HUES64 (cell line): ENCODE measurements at regions not wholly inside any gene's neighbourhood (a gene's known extent, or its start where the extent isn't known, plus 50 kb on each side); places are given as distances from the start of the nearest gene placed in this dataset.

ENCODE experiments used
- H3K27ac ChIP-seq: 2 replicates; pipeline ENCODE4 v1.7.0; 2013; ENCODE audit warnings: low read depth, low read length, inconsistent platforms
- H3K27me3 ChIP-seq: 2 replicates; pipeline ENCODE4 v1.6.1; 2013; ENCODE audit warnings: mild to moderate bottlenecking, low read length; ENCODE audit not compliant: insufficient read depth
- H3K36me3 ChIP-seq: 2 replicates; pipeline ENCODE4 v1.6.1; 2013; ENCODE audit warnings: mild to moderate bottlenecking, low read length; ENCODE audit not compliant: insufficient read depth
- H3K4me1 ChIP-seq: 2 replicates; pipeline ENCODE4 v1.6.1; 2013; ENCODE audit warnings: mild to moderate bottlenecking, low read length, moderate library complexity; ENCODE audit not compliant: insufficient read depth
- H3K4me3 ChIP-seq: 2 replicates; pipeline ENCODE4 v1.5.1; 2013; ENCODE audit warnings: mild to moderate bottlenecking, low read length, moderate library complexity
- H3K9ac ChIP-seq: 2 replicates; pipeline ENCODE4 v1.6.1; 2013; ENCODE audit warnings: mild to moderate bottlenecking, low read depth, low read length
- H3K9me3 ChIP-seq: 2 replicates; pipeline ENCODE4 v1.6.1; 2013; ENCODE audit warnings: low read depth, low read length; ENCODE audit not compliant: insufficient read depth
- WGBS: fragments of 150-250, 120-280 bp; methylation state at CpG from one replicate; pipeline ENCODE4 v1.1.7; 2013; ENCODE audit warnings: missing lambda C conversion rate; 5-methylcytosine and 5-hydroxymethylcytosine counted together

DNA sequence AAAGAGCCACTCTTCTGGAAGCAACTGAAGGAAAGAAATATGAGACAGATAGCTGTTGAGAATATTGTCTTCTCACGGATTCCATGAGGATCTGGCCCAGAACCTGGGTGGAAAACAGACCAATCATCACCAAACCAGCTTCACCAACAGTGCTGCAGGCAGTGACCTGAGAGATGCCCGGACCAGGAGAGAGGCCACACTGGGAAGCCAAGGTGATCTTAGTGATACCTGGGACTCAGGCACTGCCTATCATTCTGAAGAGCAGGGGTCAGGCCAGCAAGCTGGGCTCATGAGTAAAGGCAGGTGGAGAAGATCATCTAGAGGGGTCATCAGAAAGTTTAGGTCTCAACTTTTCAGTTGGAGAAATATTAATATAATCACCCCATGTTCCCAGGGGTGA is 595.8 kb upstream of the CADM1 start:
- WGBS: 91% methylated on average over 2 of the region's 2 CpGs
- Histone ChIP-seq H3K36me3 (no peaks in the 10 kb centered on the region), H3K9me3 (no peaks in the 10 kb centered on the region), H3K4me3 (no peak overlapping the region), H3K4me1 (no peaks in the 10 kb centered on the region), H3K27ac (no peak overlapping the region), H3K9ac (no peak overlapping the region), H3K27me3 (peaks cover 72% of the 10 kb centered on the region)

DNA sequence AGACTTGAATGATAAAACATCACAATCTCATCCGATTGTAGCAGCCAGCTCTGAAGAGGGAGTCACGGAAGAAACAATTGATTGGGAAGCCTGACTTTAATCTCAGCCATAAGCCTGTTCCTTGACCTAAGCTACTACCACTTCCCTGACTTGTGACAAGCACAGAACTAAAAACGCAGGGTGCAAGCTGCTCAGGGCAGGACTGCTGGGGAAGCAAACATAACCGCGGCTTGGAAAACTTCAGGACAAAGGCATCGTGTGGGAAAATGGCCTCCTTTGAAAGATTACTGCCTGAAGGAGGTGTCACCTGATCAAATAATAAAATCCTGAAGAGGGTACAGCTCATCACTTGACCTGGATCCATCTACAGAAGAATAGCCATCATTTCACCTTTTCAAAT is 595.3 kb upstream of the CADM1 start:
- no peaks in the 10 kb centered on the region for H3K4me1 ChIP-seq
- no peak overlapping the region for H3K4me3 ChIP-seq
- 94% methylated on average over 6 of the region's 6 CpGs for WGBS
- no peaks in the 10 kb centered on the region for H3K36me3 ChIP-seq
- peaks cover 69% of the 10 kb centered on the region for H3K27me3 ChIP-seq
- no peak overlapping the region for H3K27ac ChIP-seq
- H3K9ac ChIP-seq: no peak overlapping the region
- no peaks in the 10 kb centered on the region for H3K9me3 ChIP-seq

GRCh38 chr11:116096272-116096995 is 592.2 kb upstream of the CADM1 start:
- no peak overlapping the region for H3K27ac ChIP-seq
- H3K27me3 ChIP-seq: peaks cover 38% of the 10 kb centered on the region
- no peak overlapping the region for H3K4me3 ChIP-seq
- no peak overlapping the region for H3K9ac ChIP-seq
- WGBS: 91% methylated on average over 12 of the region's 12 CpGs
- H3K36me3 ChIP-seq: no peaks in the 10 kb centered on the region
- H3K4me1 ChIP-seq: no peaks in the 10 kb centered on the region
- H3K9me3 ChIP-seq: no peaks in the 10 kb centered on the region

DNA sequence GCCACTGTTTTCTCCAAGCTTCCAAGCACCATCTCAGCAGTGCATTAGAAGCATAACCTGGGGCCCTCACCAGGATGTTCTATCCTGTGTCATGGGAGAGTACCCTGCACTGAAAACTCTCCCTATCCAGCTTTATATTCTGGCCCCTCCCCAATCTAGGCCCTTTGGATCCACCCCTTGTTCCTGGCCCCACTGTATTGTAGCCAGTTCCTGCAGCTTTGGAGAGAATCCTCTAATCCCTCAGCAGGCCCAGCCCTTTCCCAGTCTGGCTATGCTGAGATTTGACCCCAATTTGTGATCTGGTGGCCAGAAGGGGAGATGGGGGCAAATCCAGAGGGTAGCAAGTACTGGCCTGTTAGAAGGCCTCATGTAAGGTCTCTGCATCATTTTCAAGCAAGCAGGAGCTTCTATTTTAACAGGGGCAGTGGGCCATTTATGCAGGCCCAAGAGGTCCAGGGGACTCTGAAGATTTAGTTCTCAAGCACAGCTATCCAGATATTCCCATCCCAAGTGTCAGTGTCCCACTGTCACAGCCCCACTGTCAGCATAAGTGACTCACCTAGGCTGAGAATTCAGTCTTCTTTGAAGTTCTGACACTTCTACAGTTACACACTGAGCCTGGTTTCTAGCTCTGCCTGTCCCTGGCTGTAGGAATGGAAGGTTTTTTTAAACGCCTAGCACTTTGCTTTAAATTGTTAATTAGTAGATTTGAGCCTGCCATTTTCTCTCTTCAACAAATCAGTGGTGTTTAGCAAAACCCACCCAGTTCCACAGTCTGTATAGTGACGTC is 589.5 kb upstream of the CADM1 start:
- H3K27me3 ChIP-seq: peaks cover 24% of the 10 kb centered on the region
- 78% methylated on average over 1 of the region's 2 CpGs for WGBS

DNA sequence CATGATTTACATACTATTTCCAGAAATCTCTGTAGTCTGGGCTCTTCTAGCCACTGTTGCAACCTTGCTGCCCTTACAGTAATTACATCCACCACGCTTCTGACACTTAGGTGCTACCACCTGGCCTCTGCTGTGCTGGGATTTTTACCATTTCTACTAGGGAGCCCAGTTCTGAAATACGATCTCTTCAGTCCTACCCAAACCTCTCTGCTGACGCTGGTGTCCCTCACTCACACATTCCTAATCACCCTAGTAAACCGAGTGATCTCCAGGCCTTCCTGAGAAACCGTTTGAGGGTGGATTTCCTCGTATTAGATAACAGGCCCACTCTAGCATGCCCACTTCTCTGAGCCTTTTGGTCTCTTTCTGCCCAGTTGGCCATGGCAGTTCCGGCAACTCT is 588.9 kb upstream of the CADM1 start:
- H3K9me3 ChIP-seq: no peaks in the 10 kb centered on the region
- no peaks in the 10 kb centered on the region for H3K4me1 ChIP-seq
- WGBS: 82% methylated on average over 7 of the region's 7 CpGs
- H3K9ac ChIP-seq: no peak overlapping the region
- no peaks in the 10 kb centered on the region for H3K36me3 ChIP-seq
- no peak overlapping the region for H3K4me3 ChIP-seq
- H3K27ac ChIP-seq: no peak overlapping the region
- peaks cover 24% of the 10 kb centered on the region for H3K27me3 ChIP-seq

More for the DNA sequence above, 589.5 kb upstream of the CADM1 start:
- Histone ChIP-seq H3K9me3 (no peaks in the 10 kb centered on the region), H3K4me3 (no peak overlapping the region), H3K4me1 (no peaks in the 10 kb centered on the region), H3K36me3 (no peaks in the 10 kb centered on the region), H3K27ac (no peak overlapping the region), H3K9ac (no peak overlapping the region)

DNA sequence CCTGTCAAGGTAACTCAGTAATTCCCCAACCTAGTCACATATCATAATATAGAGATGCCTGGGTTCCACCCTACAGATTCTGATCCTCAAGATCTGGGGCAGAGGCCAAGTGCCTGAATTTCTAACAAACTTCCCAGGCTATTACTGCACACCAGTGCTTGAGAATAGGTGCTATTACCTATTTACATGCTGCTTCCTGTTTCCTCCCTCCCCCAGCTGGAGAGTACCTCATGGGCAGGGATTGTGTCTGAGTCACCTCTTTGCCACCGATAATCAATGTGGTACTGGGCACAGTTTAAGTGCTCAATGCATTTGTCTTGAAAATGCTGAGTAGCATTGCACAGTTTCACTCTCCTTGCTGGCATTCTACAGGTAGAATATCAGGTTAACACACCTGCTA is 582.2 kb upstream of the CADM1 start:
- H3K27ac ChIP-seq: no peak overlapping the region
- H3K27me3 ChIP-seq: no peaks in the 10 kb centered on the region
- H3K9ac ChIP-seq: no peak overlapping the region
- H3K9me3 ChIP-seq: no peaks in the 10 kb centered on the region
- 58% methylated on average over 1 of the region's 1 CpG for WGBS
- no peaks in the 10 kb centered on the region for H3K36me3 ChIP-seq
- no peak overlapping the region for H3K4me3 ChIP-seq
- peaks cover 8% of the 10 kb centered on the region; the same call in 1 of the 2 replicates for H3K4me1 ChIP-seq

DNA sequence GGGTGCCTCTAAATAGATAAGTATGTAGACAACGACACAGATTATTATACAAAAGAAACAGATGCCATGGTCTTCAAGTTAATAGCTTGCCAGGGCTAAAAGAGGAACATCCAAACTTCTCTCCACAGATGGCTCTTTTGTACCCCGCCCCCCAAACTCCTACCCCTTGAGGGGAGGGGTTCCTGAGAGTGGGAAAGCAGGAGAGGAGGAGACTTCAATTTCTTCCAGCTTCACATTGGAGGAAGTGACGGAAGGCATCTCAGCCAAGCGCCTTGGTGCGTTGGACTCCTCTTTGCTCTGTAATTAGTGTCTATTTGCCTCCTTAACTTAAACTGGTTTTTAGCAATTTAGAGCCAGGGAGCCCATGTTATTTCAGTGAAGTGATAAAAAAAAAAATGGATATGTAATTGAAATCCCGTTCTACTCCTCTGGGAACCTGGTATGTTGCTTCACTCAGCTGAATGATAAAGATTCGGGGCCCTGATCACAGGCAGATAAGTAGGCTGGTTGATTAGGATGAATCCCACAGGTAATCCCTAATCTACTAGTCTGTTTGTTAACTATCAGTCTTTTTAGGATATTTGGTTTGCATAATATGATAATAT is 580.9 kb upstream of the CADM1 start:
- Histone ChIP-seq H3K4me3 (no peak overlapping the region), H3K36me3 (no peaks in the 10 kb centered on the region), H3K9me3 (no peaks in the 10 kb centered on the region), H3K27me3 (0 out of 2 replicates have a peak, but pooled peaks cover 3% of the 10 kb centered on the region), H3K9ac (no peak overlapping the region), H3K4me1 (peaks cover 8% of the 10 kb centered on the region; the same call in 1 of the 2 replicates), H3K27ac (no peak overlapping the region)
- 93% methylated on average over 6 of the region's 7 CpGs for WGBS

DNA sequence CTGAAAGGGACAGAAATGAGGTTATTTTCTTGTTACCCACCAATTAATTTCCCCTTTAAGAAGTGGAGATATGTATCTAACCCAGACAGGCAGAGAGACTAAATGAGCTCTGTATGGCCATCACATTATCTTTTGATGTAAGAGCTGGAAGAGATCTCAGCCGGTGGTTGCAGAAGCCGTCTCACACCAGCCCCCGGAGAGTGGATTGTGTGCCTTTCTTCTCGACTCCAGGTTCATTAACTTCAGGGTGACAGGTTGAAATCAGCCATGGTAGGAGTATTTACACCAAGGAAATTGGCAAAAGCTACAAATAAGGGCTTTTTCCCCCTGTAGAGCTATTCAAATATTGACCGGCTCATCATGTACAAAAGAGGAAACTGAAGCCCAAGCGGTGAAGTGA is 580.3 kb upstream of the CADM1 start:
- Histone ChIP-seq H3K9me3 (no peaks in the 10 kb centered on the region), H3K27me3 (0 out of 2 replicates have a peak, but pooled peaks cover 3% of the 10 kb centered on the region), H3K27ac (no peak overlapping the region), H3K9ac (no peak overlapping the region), H3K4me1 (peaks cover 8% of the 10 kb centered on the region; the same call in 1 of the 2 replicates), H3K36me3 (no peaks in the 10 kb centered on the region), H3K4me3 (no peak overlapping the region)
- WGBS: 82% methylated on average over 6 of the region's 6 CpGs

- WGBS: 97% methylated on average over 5 of the region's 5 CpGs
- H3K27me3 ChIP-seq: 0 out of 2 replicates have a peak, but pooled peaks cover 3% of the 10 kb centered on the region
- H3K36me3 ChIP-seq: no peaks in the 10 kb centered on the region
- no peak overlapping the region for H3K4me3 ChIP-seq
- no peaks in the 10 kb centered on the region for H3K9me3 ChIP-seq
- H3K9ac ChIP-seq: no peak overlapping the region
- H3K4me1 ChIP-seq: peaks cover 8% of the 10 kb centered on the region; the same call in 1 of the 2 replicates
- H3K27ac ChIP-seq: no peak overlapping the region
These were observed 578.0 kb upstream of the CADM1 start for GRCh38 chr11:116082256-116082655.

DNA sequence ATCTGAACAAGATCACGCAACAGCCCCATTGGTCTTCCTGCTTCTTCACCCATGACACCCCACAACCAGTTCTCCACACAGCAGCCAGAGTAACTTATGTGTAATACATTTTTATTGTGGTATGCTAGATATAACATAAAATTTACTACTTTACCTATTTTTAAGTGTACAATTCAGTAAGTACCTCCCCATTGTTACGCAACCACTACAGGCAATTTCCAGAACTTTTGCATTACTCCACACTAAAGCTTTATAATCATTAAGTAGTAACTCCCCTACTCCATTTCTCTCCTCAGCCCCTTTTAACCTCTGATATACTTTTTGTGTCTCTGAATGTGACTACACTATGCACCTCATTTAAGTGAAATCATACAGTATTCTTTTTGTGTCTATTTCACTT is 575.4 kb upstream of the CADM1 start:
- no peak overlapping the region for H3K9ac ChIP-seq
- no peak overlapping the region for H3K27ac ChIP-seq
- H3K9me3 ChIP-seq: no peaks in the 10 kb centered on the region
- WGBS: 93% methylated on average over 2 of the region's 2 CpGs
- H3K4me3 ChIP-seq: no peak overlapping the region
- H3K27me3 ChIP-seq: 0 out of 2 replicates have a peak, but pooled peaks cover 3% of the 10 kb centered on the region
- no peaks in the 10 kb centered on the region for H3K36me3 ChIP-seq
- no peaks in the 10 kb centered on the region for H3K4me1 ChIP-seq

- Histone ChIP-seq H3K27me3 (peaks cover 6% of the 10 kb centered on the region; the same call in 1 of the 2 replicates), H3K9ac (no peak overlapping the region), H3K4me1 (no peaks in the 10 kb centered on the region), H3K36me3 (no peaks in the 10 kb centered on the region), H3K4me3 (no peak overlapping the region), H3K27ac (no peak overlapping the region), H3K9me3 (no peaks in the 10 kb centered on the region)
- WGBS: 54% methylated on average over 5 of the region's 6 CpGs
These were observed 573.9 kb upstream of the CADM1 start for GRCh38 chr11:116078101-116078591.
